GM19240 (cell line): ENCODE measurements at regions not wholly inside any gene's neighbourhood (a gene's known extent, or its start where the extent isn't known, plus 50 kb on each side); places are given as distances from the start of the nearest gene placed in this dataset.
"Not testable (repeated sequence)": the region's sequence is repeated elsewhere in the genome, so short reads cannot be mapped to it uniquely, and the experiment has no call there.

Experiments used
- DNase-seq: peaks from one replicate; pipeline ENCODE4 v3.0.0; 2011; ENCODE audit warnings: low spot score; ENCODE audit not compliant: insufficient read length

- no peak for DNase-seq
Measured at GRCh38 chr7:156039971-156040677, 227.9 kb upstream of the SHH start.

GRCh38 chr7:156039194-156039593 is 226.9 kb upstream of the SHH start:
- no peak for DNase-seq

- DNase-seq = no peak
Measured at GRCh38 chr7:156038345-156038744, 226.1 kb upstream of the SHH start.

GRCh38 chr7:156036153-156036552 is 223.9 kb upstream of the SHH start:
- DNase-seq = no peak

- not testable (repeated sequence) for DNase-seq
Measured at GRCh38 chr7:156035387-156035786, 223.1 kb upstream of the SHH start.

- no peak for DNase-seq
Measured at GRCh38 chr7:156034397-156034796, 222.1 kb upstream of the SHH start.

- no peak for DNase-seq
Measured at GRCh38 chr7:156032973-156033372, 220.7 kb upstream of the SHH start.

GRCh38 chr7:156031679-156032478 is 219.6 kb upstream of the SHH start:
- DNase-seq = no peak

- no peak for DNase-seq
Measured at GRCh38 chr7:156029460-156030007, 217.3 kb upstream of the SHH start.

- DNase-seq = no peak
Measured at GRCh38 chr7:156028521-156028920, 216.3 kb upstream of the SHH start.

- no peak for DNase-seq
Measured at GRCh38 chr7:156027821-156028220, 215.6 kb upstream of the SHH start.

- DNase-seq = no peak
Measured at GRCh38 chr7:156026603-156027002, 214.3 kb upstream of the SHH start.

- no peak for DNase-seq
Measured at GRCh38 chr7:156026076-156026600, 213.9 kb upstream of the SHH start.

GRCh38 chr7:156025675-156026074 is 213.4 kb upstream of the SHH start:
- DNase-seq = no peak

- DNase-seq = no peak
Measured at GRCh38 chr7:156024201-156024600, 211.9 kb upstream of the SHH start.

GRCh38 chr7:156022483-156023459 is 210.5 kb upstream of the SHH start:
- DNase-seq = no peak

GRCh38 chr7:156021471-156021870 is 209.2 kb upstream of the SHH start:
- DNase-seq = no peak

GRCh38 chr7:156020566-156020965 is 208.3 kb upstream of the SHH start:
- DNase-seq = no peak

- DNase-seq = no peak
Measured at GRCh38 chr7:156019776-156020565, 207.7 kb upstream of the SHH start.

GRCh38 chr7:156019308-156019707 is 207.0 kb upstream of the SHH start:
- DNase-seq = no peak
